NOMO-1 treated with dmso at 0.1 percent for 144 hours (cell line): ENCODE measurements at regions not wholly inside any gene's neighbourhood (a gene's known extent, or its start where the extent isn't known, plus 50 kb on each side); places are given as distances from the start of the nearest gene placed in this dataset.
"Not testable (repeated sequence)": the region's sequence is repeated elsewhere in the genome, so short reads cannot be mapped to it uniquely, and the experiment has no call there.

Experiments used
- DNase-seq: peaks from one replicate; lab custom pipeline; 2025; ENCODE audit not compliant: unreplicated experiment; lab: John Stamatoyannopoulos, UW

DNA sequence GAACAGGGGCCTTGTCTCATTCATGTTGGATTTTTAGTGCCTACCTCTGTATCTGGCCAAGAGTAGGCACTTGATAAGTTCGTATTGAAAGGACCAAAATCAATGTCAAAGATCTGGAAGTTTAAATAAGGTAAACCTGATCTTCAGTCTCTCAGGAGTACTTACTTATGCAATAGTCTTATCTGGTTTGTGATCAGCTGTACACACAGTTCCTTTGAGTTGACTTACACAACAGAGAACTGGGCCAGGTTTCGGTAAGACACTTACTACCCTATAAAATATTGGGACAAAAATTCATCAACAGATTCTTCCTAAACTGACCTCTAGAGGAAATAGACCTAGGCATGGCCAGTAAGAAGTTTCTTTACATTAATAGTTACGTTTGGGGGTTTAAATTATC is 113.6 kb upstream of the NXPH2 start:
- no peak for DNase-seq

DNA sequence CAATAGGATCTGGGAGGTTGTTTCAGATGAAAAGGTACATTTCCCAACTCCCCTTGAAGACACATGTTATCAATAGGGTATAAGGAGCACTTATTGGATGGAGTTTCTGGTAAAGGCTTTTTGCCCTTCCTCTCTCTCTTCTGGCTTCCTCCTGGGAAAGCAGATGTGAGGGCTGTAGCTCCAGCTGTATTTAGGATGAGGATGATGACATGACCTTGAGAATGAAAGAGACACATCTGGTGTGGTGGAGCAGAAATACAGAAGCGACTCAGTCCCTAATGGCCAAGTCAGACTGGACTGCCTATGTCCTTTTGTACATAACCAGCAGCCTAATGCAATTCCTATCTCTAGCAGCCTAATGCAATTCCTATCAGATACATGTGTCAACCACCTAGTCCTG is 100.9 kb upstream of the NXPH2 start:
- no peak for DNase-seq

GRCh38 chr2:138879931-138880330 is 99.7 kb upstream of the NXPH2 start:
- no peak for DNase-seq

- DNase-seq: no peak
Observed at GRCh38 chr2:138877421-138877820, 97.2 kb upstream of the NXPH2 start.

DNA sequence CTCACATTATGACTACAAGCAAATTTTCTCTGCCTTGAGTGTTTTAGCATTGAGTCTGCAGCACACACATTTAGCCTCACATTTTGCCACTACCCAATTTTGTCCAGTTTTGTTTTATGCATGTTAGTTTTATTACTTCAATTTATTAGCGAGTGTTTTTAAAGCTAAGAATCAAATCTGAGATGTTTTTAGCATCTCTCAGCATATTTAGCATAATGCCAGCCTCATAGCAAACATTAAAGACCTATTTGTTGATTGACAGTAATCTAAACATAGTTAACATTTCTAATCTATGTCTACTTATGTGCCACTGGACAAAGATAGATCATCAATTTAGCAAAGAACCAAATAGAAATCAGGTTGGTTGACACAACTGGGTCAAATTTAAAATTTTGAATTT is 94.1 kb upstream of the NXPH2 start:
- DNase-seq: no peak

DNA sequence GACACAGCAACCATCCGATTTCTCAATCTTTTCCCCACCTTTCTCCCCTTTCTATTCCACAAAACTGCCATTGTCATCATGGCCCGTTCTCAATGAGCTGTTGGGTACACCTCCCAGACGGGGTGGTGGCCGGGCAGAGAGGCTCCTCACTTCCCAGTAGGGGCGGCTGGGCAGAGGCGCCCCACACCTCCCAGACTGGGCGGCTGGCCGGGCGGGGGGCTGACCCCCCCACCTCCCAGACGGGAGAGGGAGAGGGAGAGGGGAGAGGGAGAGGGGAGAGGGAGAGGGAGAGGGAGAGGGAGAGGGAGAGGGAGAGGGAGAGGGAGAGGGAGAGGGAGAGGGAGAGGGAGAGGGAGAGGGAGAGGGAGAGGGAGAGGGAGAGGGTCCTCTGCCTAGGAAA is 91.9 kb upstream of the NXPH2 start:
- not testable (repeated sequence) for DNase-seq

DNA sequence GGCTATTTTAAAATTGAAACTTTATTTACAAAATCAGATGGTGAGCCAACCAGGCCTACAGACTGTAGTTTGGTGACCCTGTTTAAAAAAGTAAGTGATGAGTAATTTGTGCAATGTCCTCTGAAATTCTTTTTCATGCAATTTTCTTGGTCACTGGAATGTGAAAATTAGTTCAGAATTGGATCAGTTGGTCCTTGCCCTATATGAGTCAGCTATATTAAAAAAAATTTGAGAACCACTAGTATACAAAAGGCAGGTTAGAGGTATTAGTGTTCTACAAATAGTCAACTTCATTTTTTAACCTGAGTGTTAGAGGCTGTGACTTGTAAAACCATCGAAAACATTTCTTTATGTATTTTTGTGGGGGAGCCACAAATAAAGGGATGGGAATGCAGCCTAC is 91.1 kb upstream of the NXPH2 start:
- no peak for DNase-seq

DNA sequence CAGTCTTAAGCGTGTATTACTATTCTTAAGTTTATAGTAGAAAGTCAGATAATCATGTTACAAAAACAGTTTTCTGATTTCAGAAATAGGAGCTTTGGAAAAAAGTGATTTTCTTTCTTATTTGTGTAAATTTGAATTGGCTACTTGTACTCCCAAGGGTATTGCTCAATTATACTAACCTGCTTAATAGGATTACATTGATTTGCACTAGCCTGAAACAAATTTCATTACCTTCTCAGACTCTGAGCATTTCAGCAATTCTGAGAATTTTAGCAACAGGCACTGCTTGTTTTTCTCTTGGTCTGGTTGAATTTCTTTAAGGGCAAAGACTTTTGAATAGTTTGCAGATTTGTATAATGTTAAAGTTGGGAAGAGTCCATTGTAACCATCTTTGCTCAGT is 87.2 kb upstream of the NXPH2 start:
- no peak for DNase-seq

- DNase-seq: no peak
Observed at GRCh38 chr2:138866797-138867196, 86.6 kb upstream of the NXPH2 start.

DNA sequence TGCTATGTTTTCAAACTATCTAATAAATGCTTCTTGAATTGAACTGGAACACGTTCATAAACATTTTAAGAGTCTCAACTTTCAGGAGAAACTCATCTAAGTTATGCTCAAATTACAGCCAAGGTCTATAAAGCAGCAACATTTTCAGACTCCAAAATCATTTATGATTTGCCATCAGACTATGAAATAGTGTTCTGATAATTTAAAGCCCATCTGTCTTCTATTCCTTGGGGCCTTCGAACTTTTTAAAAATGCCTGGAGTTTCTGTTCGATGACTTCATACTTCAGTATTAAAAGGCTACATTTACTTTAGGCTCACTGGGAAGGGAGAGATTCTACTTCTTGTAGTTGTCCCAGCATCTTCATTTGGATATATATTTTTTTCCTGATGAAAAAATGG is 73.6 kb upstream of the NXPH2 start:
- no peak for DNase-seq

DNA sequence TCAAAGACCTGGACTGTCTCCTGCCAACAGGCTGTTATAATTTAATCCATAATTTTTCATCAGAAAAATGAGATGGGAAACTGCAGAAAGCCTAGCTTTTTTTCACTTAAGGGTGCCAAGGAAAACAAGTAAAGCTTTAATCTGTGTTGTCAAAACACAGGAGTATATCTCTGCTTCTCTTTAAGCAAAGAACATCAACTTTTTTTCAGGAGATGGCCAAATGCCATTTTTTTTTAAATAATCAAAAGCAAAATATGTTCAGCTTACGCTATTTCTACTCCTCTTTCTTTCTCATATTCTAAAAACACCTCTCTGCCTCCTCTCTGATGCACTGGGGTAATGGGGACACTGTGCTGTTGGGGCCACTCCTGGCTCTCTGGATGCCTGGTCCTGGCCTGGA is 73.1 kb upstream of the NXPH2 start:
- DNase-seq: no peak

- DNase-seq: no peak
Observed at GRCh38 chr2:138846216-138846821, 66.1 kb upstream of the NXPH2 start.

- no peak for DNase-seq
Observed at GRCh38 chr2:138842341-138842740, 62.2 kb upstream of the NXPH2 start.

- DNase-seq: no peak
Observed at GRCh38 chr2:138841459-138841858, 61.3 kb upstream of the NXPH2 start.

GRCh38 chr2:138838851-138839620 is 58.8 kb upstream of the NXPH2 start:
- no peak for DNase-seq

- no peak for DNase-seq
Observed at GRCh38 chr2:138831691-138832090, 51.5 kb upstream of the NXPH2 start.

- no peak for DNase-seq
Observed at GRCh38 chr2:138831154-138831553, 51.0 kb upstream of the NXPH2 start.

- DNase-seq: no peak
Observed at GRCh38 chr2:138830547-138830946, 50.4 kb upstream of the NXPH2 start.
